Endometrium (tissue), 2 donors: ENCODE measurements at regions not wholly inside any gene's neighbourhood (a gene's known extent, or its start where the extent isn't known, plus 50 kb on each side); places are given as distances from the start of the nearest gene placed in this dataset.
"Not testable (repeated sequence)": the region's sequence is repeated elsewhere in the genome, so short reads cannot be mapped to it uniquely, and the experiment has no call there.

Experiments
- FAIRE-seq: peaks from 2 replicates; lab custom pipeline; 2012; peaks lifted over from hg19 to GRCh38; lab: Jason Lieb, UNC
- donor health status: control.
- donor health status: control.

DNA sequence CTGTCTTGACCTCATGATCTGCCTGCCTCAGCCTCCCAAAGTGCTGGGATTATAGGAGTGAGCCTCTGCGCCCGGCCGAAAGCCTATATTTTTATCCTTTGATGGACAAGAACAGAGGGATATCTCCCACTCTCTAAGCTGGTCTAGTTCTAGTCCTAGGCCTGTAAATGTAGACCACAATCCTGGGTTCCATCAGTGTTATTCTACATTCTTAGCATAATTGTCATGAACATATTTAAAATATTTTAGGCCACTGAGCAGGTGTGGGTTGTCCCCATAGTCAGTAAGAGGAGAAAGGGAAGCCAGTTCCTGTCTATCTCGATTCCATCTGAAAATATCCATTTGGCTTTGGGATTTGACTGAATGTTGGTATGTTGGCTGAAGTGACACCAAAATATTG lies 118.1 kb downstream of the EBLN2 start:
- FAIRE-seq, result no peak

DNA sequence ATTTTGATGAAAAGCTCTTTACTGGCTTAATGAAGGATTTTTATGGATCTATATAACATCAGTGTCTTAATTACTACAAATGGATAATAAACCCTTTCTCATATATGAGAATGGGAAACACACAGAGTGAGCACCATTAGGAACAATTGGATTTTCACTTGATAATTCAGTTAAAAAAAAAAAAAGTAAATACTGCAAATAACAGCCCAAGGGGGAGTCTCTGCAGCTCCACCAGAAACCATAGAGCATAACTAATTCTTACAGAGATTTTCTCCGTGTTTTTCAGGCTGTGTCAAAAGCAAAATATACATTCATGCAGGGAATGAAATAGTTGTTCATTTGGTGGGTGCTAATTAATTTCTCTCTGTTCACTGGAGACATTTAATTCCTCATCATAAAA lies 125.3 kb downstream of the EBLN2 start:
- FAIRE-seq, result no peak

DNA sequence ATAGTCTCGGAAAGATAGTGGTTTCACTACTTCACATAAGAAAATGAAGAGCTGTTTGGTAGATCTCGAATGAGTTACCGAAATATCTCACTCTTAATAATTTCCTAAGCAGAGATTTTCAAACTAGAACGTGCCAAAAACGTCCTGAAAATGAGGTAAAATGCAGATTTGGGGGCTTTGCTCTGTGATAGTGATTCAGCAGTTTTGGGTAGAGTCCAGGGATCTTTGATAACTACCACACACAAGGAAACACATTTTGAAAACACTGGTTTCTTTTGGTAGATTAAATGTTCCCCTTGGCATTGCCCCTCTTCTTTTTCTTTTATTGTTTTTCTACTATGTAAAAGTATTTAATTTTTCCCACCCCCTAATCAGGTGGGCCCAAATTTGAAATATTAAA lies 125.9 kb downstream of the EBLN2 start:
- FAIRE-seq, result no peak

DNA sequence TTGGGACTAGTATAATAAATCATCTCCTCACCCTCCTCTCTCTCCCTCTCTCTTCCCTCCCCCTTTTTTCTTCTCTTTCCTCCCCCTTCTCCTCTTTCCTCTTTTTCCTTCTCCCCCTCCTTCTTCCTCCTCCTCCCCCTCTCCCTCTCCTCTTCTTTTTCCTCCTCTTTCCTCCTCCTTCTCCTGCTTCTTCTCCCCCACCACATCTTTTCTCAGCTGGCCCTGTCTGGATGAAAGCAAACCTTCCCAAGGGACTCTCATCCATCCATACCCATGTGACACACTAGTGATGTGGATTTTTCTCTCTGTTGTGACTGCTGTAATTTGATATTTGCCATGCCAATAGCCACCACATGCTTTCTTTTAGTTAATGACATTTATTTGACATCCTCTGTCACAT lies 127.2 kb downstream of the EBLN2 start:
- FAIRE-seq, result no peak

DNA sequence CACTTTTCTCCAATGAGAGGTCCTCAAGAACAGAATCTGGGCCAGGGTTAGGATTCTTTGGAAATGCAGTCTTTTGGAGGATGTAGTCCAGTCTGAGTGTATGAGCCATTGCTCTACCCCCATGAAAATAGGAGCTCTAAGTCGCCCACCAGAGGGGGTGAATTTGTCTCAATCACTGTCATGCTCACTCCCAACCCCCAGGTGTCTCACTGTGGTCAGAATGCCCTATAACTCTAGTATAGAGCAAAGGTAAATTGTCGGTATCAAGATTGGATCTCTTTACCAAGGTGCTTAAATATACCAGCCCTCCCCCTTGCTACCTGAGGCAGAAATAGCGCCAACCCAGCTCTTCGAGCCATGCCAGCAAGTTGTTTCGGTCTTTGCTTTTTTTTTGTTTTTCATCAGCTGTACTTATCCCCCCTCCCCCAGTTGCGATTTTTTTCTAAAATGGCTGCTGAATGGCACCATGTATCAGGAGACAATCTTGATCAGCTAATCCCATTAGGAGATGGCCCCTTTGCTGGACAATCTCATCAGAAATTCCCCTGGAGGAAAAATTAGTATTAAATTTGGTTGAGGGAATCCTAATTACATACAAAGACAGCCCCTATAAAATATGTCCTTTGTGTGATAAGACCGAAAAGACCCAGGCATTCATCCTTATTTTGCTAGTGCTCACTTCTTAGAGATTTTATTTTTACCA lies 130.7 kb downstream of the EBLN2 start:
- no peak for FAIRE-seq

DNA sequence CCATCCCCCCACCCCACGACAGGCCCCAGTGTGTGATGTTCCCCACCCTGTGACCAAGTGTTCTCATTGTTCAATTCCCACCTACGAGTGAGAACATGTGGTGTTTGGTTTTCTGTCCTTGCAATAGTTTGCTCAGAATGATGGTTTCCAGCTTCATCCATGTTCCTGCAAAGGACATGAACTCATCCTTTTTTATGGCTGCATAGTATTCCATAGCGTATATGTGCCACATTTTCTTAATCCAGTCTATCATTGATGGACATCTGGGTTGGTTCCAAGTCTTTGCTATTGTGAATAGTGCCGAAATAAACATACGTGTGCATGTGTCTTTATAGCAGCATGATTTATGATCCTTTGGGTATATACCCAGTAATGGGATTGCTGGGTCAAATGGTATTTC lies 132.5 kb downstream of the EBLN2 start:
- FAIRE-seq, result not testable (repeated sequence)

DNA sequence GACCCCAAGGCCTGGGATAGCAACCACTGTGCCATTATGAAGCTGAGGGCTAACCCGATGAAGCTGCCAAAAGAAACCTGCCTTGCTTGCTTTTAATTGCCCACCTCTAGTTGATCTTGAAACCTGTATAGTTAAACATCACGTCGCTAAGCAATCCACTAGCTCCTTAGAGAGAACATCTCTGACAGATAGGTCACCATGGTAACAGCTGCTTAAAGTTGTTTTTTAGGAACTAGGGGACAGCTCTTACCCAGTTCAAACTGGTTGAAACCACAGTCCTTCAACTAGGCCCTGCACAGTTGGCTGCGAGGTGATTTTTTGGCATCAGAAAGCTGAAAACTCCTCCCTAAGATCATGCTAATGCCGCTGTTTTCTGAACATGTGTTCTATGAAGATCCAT lies 135.7 kb downstream of the EBLN2 start:
- FAIRE-seq, result no peak

DNA sequence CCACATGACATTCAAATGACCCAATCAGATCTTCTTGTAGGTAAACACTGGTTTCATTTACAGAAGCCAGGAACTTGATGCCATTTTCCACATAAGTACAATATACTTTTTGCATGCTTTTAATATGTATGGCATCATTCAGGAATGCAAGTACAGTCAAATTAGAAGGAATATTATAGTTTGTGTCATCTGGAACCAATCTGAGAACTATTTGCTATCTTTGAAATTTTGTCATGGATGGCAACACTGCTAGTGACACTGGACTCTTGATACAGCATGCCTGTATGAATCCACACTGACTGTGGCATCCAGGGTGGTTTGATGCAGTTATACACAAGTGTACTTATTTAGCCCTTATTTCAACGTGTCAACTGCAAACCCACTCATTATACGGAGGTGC lies 141.6 kb downstream of the EBLN2 start:
- no peak for FAIRE-seq

DNA sequence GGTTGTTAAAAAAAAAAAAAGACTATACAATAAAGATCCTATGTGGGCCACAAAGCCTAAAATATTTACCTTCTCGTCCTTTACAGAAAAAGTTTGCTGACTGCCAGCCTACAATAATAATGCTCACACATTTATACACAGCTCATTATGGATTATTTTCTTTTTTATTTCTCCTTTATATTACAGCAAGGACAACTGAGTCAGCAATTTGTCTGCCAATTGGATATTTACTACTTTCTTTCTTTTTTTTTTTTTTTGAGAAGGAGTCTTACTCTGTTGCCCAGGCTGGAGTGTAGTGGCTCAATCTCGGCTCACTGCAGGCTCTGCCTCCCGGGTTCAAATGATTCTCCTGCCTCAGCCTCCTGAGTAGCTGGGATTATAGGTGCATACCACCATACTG lies 142.2 kb downstream of the EBLN2 start:
- FAIRE-seq, result no peak

DNA sequence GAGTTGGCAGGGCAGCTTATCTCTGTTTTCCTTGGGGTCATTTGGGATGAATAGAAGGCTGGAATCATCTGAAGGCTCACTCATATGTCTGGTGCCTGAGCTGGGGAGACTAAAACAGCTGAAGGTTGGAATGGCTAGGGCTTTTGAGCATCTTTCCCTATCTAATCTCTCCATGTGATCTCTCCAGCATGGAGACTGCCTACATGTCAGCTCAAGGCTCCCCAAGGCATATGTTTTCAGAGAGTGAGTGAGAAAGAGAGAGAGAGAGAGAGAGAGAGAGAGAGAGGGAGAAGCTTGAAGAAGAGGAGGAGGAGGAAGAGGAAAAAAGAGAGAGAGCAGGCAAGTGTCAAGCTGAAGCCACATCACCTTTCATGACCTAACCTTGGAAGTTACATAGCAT lies 143.4 kb downstream of the EBLN2 start:
- no peak for FAIRE-seq

DNA sequence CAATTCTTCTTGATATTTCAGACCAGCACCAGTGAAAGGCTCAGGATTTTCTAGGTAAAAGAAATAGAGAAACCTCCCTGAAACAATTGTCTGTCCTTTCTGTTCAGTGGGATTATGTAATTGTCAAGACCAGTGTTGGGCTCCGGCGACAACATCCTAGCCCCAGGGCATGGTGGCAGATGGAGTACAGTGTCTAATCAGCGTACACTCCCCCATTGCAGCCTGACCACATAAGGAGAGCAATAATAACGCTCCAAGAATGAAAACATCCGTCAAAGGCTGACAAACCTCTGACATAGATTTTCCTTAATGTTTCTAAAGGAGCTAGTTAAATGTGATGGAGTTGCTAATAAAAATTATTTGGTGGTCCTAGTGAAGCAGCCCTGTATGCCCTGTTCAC lies 144.6 kb downstream of the EBLN2 start:
- no peak for FAIRE-seq

DNA sequence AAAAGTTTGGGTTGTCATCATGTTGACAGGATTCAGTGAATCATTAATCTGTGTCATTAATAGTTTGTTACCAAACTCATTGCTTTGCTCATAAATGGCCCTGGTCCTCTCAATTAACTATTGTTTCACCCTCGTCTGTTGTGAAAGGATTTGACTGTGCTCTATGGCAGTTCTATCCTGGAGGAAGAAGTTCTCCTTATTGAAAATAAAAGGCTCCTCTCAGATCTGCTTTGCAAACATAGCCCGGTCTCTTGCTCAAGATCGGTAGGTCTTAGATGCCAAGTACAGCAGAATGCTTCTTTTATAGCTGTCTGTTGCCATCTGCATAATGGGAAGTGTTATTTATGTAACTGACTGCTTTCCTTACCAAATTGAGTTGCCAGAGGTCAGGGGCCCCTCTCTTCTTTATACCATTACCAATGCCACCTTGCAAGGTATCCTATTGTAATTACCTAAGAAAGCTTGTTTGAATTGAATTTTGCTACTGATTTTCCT lies 146.5 kb downstream of the EBLN2 start:
- FAIRE-seq, result no peak

DNA sequence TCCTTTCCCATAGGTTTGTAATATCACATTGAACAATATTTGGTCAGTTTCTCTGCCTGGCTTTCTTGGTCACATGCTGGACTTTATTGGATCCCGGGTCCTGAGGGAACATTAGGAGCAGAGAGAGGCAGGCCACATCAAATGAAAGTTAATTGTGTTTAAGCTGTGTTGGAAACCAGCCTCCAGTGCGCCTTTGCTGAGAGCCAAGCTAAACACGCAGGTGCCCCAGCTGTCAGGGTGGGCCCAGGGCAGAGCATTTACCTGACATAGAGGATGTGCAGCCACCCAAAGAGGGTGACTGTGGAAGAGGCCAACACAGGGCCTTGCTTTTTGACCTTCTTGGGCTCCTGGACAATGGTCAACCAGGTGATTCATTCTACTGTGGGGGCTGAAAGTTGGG lies 149.3 kb downstream of the EBLN2 start:
- FAIRE-seq, result no peak

DNA sequence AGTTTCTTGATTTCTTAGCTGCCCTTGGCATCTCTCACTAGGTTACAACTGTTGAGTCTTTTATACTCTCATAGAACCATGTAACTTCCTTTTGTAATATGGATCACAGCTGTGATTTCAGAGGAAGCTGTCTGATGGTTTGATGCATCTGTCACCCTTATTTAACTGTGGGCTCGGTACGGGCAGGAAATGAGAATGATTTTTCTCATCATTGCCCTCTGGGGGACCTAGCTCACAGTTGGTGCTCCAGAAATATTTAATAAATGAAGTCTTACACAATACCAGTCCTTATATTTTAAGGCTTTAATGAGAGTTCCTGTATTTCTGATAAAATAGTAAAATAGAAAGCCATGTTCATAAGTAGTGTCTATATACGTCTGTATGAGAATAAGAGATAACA lies 151.2 kb downstream of the EBLN2 start:
- no peak for FAIRE-seq

DNA sequence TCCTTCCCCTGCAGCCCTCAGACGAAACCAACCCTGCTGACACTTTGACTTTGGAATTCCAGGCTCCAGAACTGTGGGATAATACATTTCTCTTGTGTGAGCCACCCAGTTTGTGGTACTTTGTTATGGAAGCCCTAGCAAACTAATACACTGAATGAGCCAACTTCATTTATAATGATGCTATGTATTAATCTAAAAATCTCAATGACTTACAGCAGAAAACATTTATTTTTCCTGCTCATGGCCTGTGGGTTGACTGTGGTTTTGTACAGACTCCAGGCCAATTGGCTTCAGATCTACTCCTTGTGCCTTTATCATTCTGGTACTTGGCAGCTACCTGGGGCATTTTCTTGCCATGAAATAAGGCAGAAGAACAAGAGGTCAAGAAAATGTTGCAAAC lies 152.4 kb downstream of the EBLN2 start:
- no peak for FAIRE-seq

DNA sequence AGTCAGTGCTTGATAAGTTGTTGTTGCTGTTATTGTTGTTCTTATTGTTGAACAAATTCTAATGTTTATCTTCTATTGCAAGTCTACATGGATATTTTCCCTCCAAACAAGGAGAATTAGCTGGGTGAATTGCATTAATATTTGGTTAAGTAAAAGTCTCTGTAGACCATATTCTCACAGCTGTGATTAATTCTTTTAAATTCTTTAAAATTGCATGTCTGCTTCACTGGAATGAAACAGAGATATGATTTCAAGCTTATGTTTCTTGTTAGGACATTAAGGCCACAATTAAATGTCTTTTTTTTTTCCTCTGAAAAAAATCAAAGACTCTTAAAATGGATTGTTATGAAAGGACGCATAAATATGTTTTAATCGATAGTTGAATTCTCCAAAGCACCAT lies 153.4 kb downstream of the EBLN2 start:
- FAIRE-seq, result peak; percentile 12

DNA sequence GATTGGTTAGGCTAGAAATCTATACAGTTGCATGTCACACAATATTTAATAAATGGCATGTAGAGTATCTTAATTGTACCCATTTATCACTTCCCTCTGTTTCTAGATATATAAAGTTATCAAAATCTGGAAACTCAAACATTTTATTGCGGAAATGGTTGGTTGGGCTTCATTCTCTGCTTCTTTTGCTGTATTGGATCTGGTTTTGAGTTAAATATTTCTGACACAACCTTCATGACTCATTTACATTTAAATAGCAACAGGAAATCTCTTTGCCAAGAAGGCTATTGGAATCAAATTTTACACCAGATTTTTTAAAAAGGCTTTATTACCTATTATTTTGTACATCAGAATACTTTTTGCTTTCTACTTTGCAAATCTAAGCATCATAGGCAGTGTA lies 153.8 kb downstream of the EBLN2 start:
- FAIRE-seq, result no peak

DNA sequence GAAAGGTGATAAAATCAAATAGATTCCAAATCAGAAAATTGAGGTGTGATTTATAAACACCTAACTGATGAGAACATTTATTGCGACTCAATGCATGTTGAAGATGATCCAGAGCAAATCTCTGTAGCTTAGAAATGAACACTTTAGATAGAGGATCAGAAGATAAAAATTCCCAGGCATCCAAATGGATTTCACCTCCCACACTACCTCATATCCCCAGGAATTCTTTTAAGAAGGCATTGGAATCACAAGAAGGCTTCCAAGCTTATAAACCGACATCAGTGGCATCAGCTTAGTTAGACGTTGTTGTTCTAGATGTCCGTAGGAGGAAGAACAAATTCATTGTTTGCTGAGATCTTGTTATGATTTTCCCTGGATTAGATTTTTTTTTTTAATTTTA lies 154.4 kb downstream of the EBLN2 start:
- no peak for FAIRE-seq

DNA sequence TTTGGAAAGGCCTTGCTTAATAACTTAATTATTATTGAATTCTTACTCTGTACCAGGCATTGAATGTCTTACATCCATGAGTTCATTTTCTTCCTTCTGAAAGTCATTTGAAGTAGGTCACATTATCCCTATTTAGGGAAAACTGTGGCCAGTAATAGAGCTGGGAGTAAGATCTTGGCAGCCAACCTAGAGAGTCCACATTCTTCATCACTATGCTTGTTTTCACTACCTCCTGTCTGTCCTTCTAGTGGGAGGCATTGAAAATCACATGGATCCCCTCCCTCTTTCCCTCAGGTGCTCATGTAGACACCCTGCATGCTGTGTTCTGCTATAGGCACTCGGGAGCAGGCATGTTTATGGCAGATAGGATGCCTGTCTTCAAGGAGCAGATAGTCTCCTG lies 154.9 kb downstream of the EBLN2 start:
- FAIRE-seq, result no peak

DNA sequence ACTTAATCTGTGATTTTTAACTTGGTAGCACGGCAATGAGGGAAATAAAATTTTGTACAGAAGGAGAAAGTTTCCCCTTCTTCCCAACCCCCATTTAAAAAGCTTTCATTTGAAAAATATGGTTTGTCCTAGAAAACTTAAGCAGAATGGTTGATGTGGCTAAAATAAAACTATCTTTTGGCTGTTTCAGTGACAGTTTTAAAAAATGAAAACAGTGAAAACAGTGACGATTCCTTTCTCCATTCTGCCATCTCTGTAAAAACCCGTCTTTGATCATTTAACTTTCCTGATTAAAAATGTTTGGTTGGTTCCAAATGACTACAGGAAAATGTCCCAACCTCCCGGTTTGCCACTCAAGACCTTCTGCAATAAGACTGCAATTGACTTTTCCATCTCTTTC lies 160.7 kb downstream of the EBLN2 start:
- FAIRE-seq, result no peak

DNA sequence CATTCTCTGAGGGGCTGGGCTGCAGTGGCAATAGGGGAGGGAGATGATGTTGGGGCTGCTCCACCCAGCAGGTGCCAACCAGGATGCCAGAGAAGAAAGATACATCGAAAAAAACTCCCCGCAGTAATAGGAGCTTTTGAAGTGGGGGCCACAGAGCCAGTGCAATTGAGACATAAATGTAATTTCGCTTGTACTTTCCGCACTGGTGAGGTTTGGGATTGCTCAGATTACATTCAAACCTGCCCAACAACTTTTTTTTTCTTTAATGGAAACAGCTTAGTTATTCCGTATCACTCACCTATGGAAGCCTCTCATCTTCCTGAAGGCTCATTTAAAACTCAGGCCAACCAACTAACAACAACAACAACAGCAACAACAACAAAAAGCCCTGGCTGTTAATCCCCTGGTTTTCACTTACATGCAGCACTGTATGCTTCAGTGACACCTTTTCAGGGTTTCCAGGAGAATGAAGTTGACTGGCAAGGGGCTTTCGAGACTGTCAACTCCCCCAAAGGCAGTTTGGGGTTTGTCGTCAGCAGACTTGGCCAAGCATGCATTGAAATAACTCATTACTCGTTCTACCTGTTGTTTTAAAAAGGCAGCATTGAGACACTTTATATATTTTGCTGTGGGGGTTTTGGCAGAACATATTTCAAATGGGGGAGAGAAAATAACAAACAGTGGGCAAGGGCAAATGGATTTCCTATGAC lies 163.8 kb downstream of the EBLN2 start:
- FAIRE-seq, result no peak

DNA sequence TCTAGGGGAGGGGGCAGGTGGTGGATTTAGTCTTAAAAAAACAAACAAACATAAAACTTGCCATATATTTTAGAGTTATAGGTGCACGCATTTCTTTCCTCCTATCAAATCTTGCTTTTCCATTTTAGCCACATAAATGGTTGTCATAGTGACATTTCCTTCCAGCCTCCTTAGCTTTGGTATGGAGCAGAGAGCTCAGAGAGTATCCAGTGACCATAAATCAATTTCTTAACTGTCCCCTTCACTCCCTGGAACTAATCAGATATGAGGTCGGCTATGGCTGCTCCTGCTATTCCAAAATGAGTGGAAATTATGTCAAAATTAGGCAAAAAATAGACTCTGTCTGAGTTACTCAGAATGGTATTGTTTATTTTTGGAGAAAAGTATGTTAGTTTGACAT lies 164.5 kb downstream of the EBLN2 start:
- no peak for FAIRE-seq

DNA sequence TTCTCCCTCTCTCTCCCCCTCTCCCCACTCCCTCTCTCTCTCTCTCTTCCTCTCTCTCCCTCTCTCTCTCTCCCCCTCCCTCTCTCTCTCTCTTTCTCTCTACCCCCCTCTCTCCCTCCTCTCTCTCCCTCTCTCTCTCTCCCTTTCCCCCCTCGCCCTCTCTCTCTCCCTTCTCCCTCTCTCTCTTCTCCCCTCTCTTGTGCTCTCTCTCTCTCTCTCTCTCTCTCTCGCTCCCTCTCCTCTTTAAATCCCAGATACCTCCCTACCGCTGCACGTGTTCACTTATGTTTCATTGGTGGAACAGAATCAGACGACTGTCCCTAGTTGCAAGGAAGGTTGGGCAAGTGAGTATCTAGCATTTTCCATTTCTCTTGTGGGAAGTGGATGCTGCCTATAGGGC lies 166.5 kb downstream of the EBLN2 start:
- FAIRE-seq, result no peak

DNA sequence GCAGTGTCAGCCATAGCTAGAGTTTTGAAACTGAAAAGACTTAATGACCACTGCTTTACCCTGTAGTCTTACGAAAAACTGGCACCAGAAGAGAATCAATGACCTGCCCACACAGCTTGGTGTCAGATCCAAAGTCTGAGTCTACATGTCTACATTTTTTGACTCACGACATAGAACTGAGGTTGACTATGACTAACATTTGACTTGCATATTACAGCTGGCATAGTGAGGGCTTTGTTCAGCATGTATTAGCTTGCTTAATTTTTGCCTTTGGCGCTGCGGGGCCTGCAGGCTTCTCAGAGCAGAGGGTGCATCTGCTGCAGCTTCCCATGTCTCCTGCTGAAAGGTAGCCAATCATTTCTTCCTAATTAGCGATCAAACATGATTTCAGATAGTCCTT lies 167.0 kb downstream of the EBLN2 start:
- FAIRE-seq, result no peak
